H1 (cell line): ENCODE measurements at regions not wholly inside any gene's neighbourhood (a gene's known extent, or its start where the extent isn't known, plus 50 kb on each side); places are given as distances from the start of the nearest gene placed in this dataset.

Experiments used
- CTCF ChIA-PET: fragments of 300-600 bp; sonication (Branson Sonifier 250); formaldehyde crosslinking; loops from one replicate; lab custom pipeline; 2021; ENCODE audit not compliant: partially characterized antibody; lab: Charles Lee
- POLR2A ChIA-PET: fragments of 300-600 bp; sonication (Branson Sonifier 250); formaldehyde crosslinking; loops from one replicate; lab custom pipeline; 2021; ENCODE audit warnings: inconsistent platforms; ENCODE audit not compliant: partially characterized antibody; lab: Charles Lee
- DNase-seq, 2 experiments: peaks; one replicate each; pipeline versions ENCODE4 v3.0.0 to v3.0.0-alpha.2; 2010 to 2022; ENCODE audit warnings: low spot score in 2 of 2, low read depth in 1 of 2, mixed read lengths in 1 of 2
- FAIRE-seq: peaks from 2 replicates; lab custom pipeline; 2011; peaks lifted over from hg19 to GRCh38; lab: Jason Lieb, UNC
- H2AFZ ChIP-seq: 2 replicates; pipeline ENCODE4 v1.8.1; 2012; ENCODE audit warnings: low read length, inconsistent platforms
- H2AK5ac ChIP-seq: 2 replicates; pipeline ENCODE4 v1.6.1; 2013; ENCODE audit warnings: low read depth, low read length
- H2BK120ac ChIP-seq: replicated peaks from 2 replicates; pipeline ENCODE3; 2013; ENCODE audit warnings: low read depth, low read length, inconsistent platforms
- H2BK12ac ChIP-seq: 2 replicates; pipeline ENCODE4 v1.6.1; 2013; ENCODE audit warnings: low read depth, low read length
- H2BK15ac ChIP-seq: 2 replicates; pipeline ENCODE4 v1.6.1; 2013; ENCODE audit warnings: low read length
- H2BK20ac ChIP-seq: 2 replicates; pipeline ENCODE4 v1.6.1; 2013; ENCODE audit warnings: low read length
- H2BK5ac ChIP-seq: 2 replicates; pipeline ENCODE4 v1.6.1; 2013; ENCODE audit warnings: low read depth, low read length
- H3K14ac ChIP-seq: 2 replicates; pipeline ENCODE4 v1.6.1; 2013; ENCODE audit warnings: inconsistent platforms; ENCODE audit not compliant: insufficient read length
- H3K18ac ChIP-seq: 2 replicates; pipeline ENCODE4 v1.6.1; 2013; ENCODE audit warnings: low read length; ENCODE audit errors: extremely low read depth
- H3K23ac ChIP-seq: 2 replicates; pipeline ENCODE4 v1.6.1; 2013; ENCODE audit warnings: inconsistent platforms; ENCODE audit not compliant: insufficient read length
- H3K23me2 ChIP-seq: 2 replicates; pipeline ENCODE4 v1.6.1; 2013; ENCODE audit warnings: low read depth, low read length
- H3K27ac ChIP-seq: 2 replicates; pipeline ENCODE4 v1.6.1; 2011; ENCODE audit warnings: low read depth, low read length, inconsistent platforms
- H3K27me3 ChIP-seq, 4 experiments: replicated peaks in 1 of 4; 1 replicate in 1 of 4; 2 replicates in 3 of 4; pipeline versions ENCODE4 v1.6.1 to v1.8.1; 2011 to 2013; ENCODE audit warnings: low read length in 3 of 4, mild to moderate bottlenecking in 3 of 4, inconsistent platforms in 2 of 4, mixed read lengths in 2 of 4, moderate library complexity in 1 of 4; ENCODE audit not compliant: control insufficient read depth in 3 of 4, insufficient read depth in 3 of 4; ENCODE audit errors: extremely low read depth in 1 of 4
- H3K36me3 ChIP-seq, 4 experiments: 2 replicates each; pipeline versions ENCODE4 v1.6.1 to v1.8.1; 2011 to 2013; ENCODE audit warnings: mild to moderate bottlenecking in 4 of 4, low read length in 3 of 4, moderate library complexity in 2 of 4, control low read depth in 1 of 4, inconsistent platforms in 1 of 4; ENCODE audit not compliant: insufficient read depth in 4 of 4, control insufficient read depth in 2 of 4
- H3K4ac ChIP-seq: replicated peaks from 2 replicates; pipeline ENCODE3; 2013; ENCODE audit warnings: low read length, low read depth, mixed read lengths, inconsistent platforms; ENCODE audit not compliant: insufficient read length
- H3K4me1 ChIP-seq, 4 experiments: replicated peaks in 1 of 4; 1 replicate in 1 of 4; 2 replicates in 3 of 4; pipeline versions ENCODE4 v1.6.1 to v1.8.1; 2011 to 2013; ENCODE audit warnings: low read length in 3 of 4, inconsistent platforms in 2 of 4, mixed read lengths in 1 of 4; ENCODE audit not compliant: insufficient read depth in 4 of 4, control insufficient read depth in 3 of 4
- H3K4me2 ChIP-seq, 2 experiments: 2 replicates each; pipeline versions ENCODE4 v1.6.1 to v1.8.1; 2011 to 2013; ENCODE audit warnings: low read depth in 2 of 2, low read length in 2 of 2, control low read depth in 1 of 2, inconsistent platforms in 1 of 2, mild to moderate bottlenecking in 1 of 2; ENCODE audit not compliant: insufficient read depth in 1 of 2
- H3K4me3 ChIP-seq, 4 experiments: fragments of 200-600, 300-600 bp in 1 of 4; sonication (generic), shearing (Covaris generic), sonication (Bioruptor Twin) in 1 of 4; 2 replicates each; pipeline versions ENCODE4 v1.5.1 to v1.8.1; 2011 to 2016; ENCODE audit warnings: low read length in 4 of 4, low read depth in 3 of 4, control low read depth in 2 of 4, inconsistent platforms in 2 of 4, mild to moderate bottlenecking in 2 of 4, mixed read lengths in 1 of 4, moderate library complexity in 1 of 4; ENCODE audit not compliant: insufficient read depth in 2 of 4; ENCODE audit errors: extremely low read depth in 1 of 4
- H3K56ac ChIP-seq: replicated peaks from 2 replicates; pipeline ENCODE3; 2013; ENCODE audit warnings: low read depth, mild to moderate bottlenecking, mixed read lengths, low read length, inconsistent platforms; ENCODE audit not compliant: insufficient read length
- H3K79me1 ChIP-seq: 2 replicates; pipeline ENCODE4 v1.6.1; 2013; ENCODE audit warnings: low read depth, low read length, control low read depth
- H3K79me2 ChIP-seq, 2 experiments: 2 replicates each; pipeline versions ENCODE4 v1.6.1 to v1.8.1; 2012 to 2013; ENCODE audit warnings: low read length in 2 of 2, mild to moderate bottlenecking in 2 of 2, inconsistent platforms in 1 of 2; ENCODE audit not compliant: insufficient read depth in 2 of 2, control insufficient read depth in 1 of 2
- H3K9ac ChIP-seq, 4 experiments: replicated peaks in 1 of 4; 1 replicate in 1 of 4; 2 replicates in 3 of 4; pipeline versions ENCODE4 v1.6.1 to v1.8.1; 2011 to 2013; ENCODE audit warnings: low read depth in 3 of 4, low read length in 3 of 4, control low read depth in 2 of 4, mild to moderate bottlenecking in 2 of 4, moderate library complexity in 2 of 4, inconsistent platforms in 1 of 4; ENCODE audit errors: extremely low read depth in 1 of 4
- H3K9me3 ChIP-seq, 2 experiments: 2 replicates each; pipeline versions ENCODE4 v1.6.1 to v1.8.1; 2012 to 2013; ENCODE audit warnings: mild to moderate bottlenecking in 2 of 2, moderate library complexity in 2 of 2, control low read depth in 1 of 2, inconsistent platforms in 1 of 2, low read depth in 1 of 2, low read length in 1 of 2, mixed read lengths in 1 of 2; ENCODE audit not compliant: insufficient read depth in 2 of 2
- H4K20me1 ChIP-seq, 2 experiments: replicated peaks in 1 of 2; 2 replicates each; pipeline versions ENCODE3 to v1.8.1; 2011 to 2013; ENCODE audit warnings: inconsistent platforms in 2 of 2, low read length in 2 of 2, mild to moderate bottlenecking in 1 of 2; ENCODE audit not compliant: insufficient read depth in 2 of 2, control insufficient read depth in 1 of 2
- H4K5ac ChIP-seq: 2 replicates; pipeline ENCODE4 v1.6.1; 2013; ENCODE audit warnings: low read length, low read depth, mixed read lengths, inconsistent platforms; ENCODE audit not compliant: insufficient read length
- H4K8ac ChIP-seq: 2 replicates; pipeline ENCODE4 v1.8.0; 2013; ENCODE audit warnings: mild to moderate bottlenecking, moderate library complexity, low read length, inconsistent platforms; ENCODE audit not compliant: insufficient read depth; ENCODE audit errors: extremely low read depth
- H4K91ac ChIP-seq: replicated peaks from 2 replicates; pipeline ENCODE3; 2013; ENCODE audit warnings: low read length, mixed read lengths, inconsistent platforms; ENCODE audit not compliant: insufficient read length
- BACH1 ChIP-seq: IDR thresholded peaks from 2 replicates; pipeline ENCODE4 v1.6.1; 2012; ENCODE audit warnings: low read length, improper control_type of control experiment
- POU5F1 ChIP-seq: IDR thresholded peaks from 2 replicates; pipeline ENCODE4 v1.6.1; 2011; ENCODE audit warnings: low read depth, mild to moderate bottlenecking, low read length, moderate library complexity
- SP4 ChIP-seq: IDR thresholded peaks from 2 replicates; pipeline ENCODE4 v1.6.1; 2012; ENCODE audit warnings: low read length, inconsistent platforms
- TCF12 ChIP-seq: IDR thresholded peaks from 2 replicates; pipeline ENCODE4 v1.6.1; 2011; ENCODE audit warnings: low read depth, mild to moderate bottlenecking, low read length
- WGBS, 2 experiments: shearing (Covaris generic) in 1 of 2; methylation state at CpG; one replicate each; pipeline versions ENCODE4 v1.1.6 to v1.1.7; 2013 to 2015; ENCODE audit warnings: low lambda C conversion rate in 2 of 2, mixed read lengths in 2 of 2, inconsistent platforms in 1 of 2, low coverage in 1 of 2, missing lambda C conversion rate in 1 of 2; ENCODE audit not compliant: insufficient replicate concordance in 2 of 2, insufficient coverage in 1 of 2, insufficient read length in 1 of 2; ENCODE audit errors: extremely low coverage in 1 of 2, missing lambda C conversion rate in 1 of 2; 5-methylcytosine and 5-hydroxymethylcytosine counted together
- TF ChIP-seq, protein P1 (sequence below): IDR thresholded peaks from 2 replicates; pipeline ENCODE4 v1.6.1; 2011; ENCODE audit warnings: low read depth, mild to moderate bottlenecking, low read length; ENCODE audit not compliant: insufficient read depth

- H3K9me3 ChIP-seq, result no peaks in the 10 kb centered on the region
- ChIA-PET POLR2A (no interaction called here), CTCF (interaction anchor here (1.8 kb wide), 1 partner anchor 17 kb away, joined by 4 read pairs; no protein-coding TSS in a partner anchor)
- no peak overlapping the region for H2BK12ac ChIP-seq
- no peak overlapping the region for H3K18ac ChIP-seq
- H2BK120ac ChIP-seq, result no peak overlapping the region
- 96% methylated on average over 3 of the region's 3 CpGs; no CpG with 5 or more reads in 1 of the 2 experiments for whole genome bisulfite sequencing, 2 experiments
- no peaks in the 10 kb centered on the region for H3K36me3 ChIP-seq
- no peak overlapping the region for H3K23ac ChIP-seq
- no peak overlapping the region for H2AFZ ChIP-seq
- H4K5ac ChIP-seq, result no peak overlapping the region
- no peak overlapping the region for H3K4ac ChIP-seq
- H3K79me2 ChIP-seq, result no peaks in the 10 kb centered on the region
- no peak overlapping the region for H2AK5ac ChIP-seq
- H3K4me2 ChIP-seq, result no peak overlapping the region
- DNase-seq (no peak), FAIRE-seq (no peak)
- H2BK5ac ChIP-seq, result no peak overlapping the region
- no peaks in the 10 kb centered on the region for H3K4me1 ChIP-seq
- no peak overlapping the region for H3K27ac ChIP-seq
- H3K79me1 ChIP-seq, result no peaks in the 10 kb centered on the region
- H2BK15ac ChIP-seq, result no peak overlapping the region
- H4K8ac ChIP-seq, result no peak overlapping the region
- H3K14ac ChIP-seq, result no peak overlapping the region
- no peak overlapping the region for H4K91ac ChIP-seq
- H3K4me3 ChIP-seq, result no peak overlapping the region
- H3K56ac ChIP-seq, result no peak overlapping the region
- H3K23me2 ChIP-seq, result no peaks in the 10 kb centered on the region
- no peaks in the 10 kb centered on the region for H3K27me3 ChIP-seq
- H3K9ac ChIP-seq, result no peak overlapping the region
- H2BK20ac ChIP-seq, result no peak overlapping the region
- H4K20me1 ChIP-seq, result no peaks in the 10 kb centered on the region
- no peak for TF ChIP-seq POU5F1
- TF ChIP-seq TCF12, result no peak
- TF ChIP-seq SP4, result no peak
- TF ChIP-seq, protein P1, sequence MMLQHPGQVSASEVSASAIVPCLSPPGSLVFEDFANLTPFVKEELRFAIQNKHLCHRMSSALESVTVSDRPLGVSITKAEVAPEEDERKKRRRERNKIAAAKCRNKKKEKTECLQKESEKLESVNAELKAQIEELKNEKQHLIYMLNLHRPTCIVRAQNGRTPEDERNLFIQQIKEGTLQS, result no peak
- no peak for TF ChIP-seq BACH1
Observed at GRCh38 chr3:161822291-161822690, 325.7 kb downstream of the OTOL1 start.
